GM21423 (cell line): ENCODE measurements at regions not wholly inside any gene's neighbourhood (a gene's known extent, or its start where the extent isn't known, plus 50 kb on each side); places are given as distances from the start of the nearest gene placed in this dataset.

ENCODE experiments used
- ATAC-seq: cut with Tn5 transposase; IDR thresholded peaks from one replicate; pipeline ENCODE4 v1.9.1; 2021; ENCODE audit warnings: mild to moderate bottlenecking, moderate library complexity; ENCODE audit not compliant: unreplicated experiment

DNA sequence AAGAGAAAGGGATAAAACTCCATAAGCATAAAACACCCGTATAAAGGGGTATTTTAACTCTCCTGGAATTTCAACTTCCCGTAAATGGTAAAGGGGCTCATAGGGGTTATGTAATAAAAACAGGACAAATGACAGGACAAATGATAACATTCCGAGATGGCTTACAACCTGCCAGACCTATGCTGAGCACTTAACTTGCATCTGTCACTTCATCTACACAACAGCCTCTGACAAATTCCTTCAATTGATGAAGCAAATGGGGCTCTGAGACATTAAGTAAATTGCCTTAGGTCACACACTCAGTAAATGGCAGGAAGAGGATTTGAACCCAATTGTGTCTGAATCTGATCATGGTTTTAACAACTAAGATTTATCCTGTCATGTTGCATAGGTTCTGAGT is 327.6 kb upstream of the SNX7 start:
- no peak for ATAC-seq

DNA sequence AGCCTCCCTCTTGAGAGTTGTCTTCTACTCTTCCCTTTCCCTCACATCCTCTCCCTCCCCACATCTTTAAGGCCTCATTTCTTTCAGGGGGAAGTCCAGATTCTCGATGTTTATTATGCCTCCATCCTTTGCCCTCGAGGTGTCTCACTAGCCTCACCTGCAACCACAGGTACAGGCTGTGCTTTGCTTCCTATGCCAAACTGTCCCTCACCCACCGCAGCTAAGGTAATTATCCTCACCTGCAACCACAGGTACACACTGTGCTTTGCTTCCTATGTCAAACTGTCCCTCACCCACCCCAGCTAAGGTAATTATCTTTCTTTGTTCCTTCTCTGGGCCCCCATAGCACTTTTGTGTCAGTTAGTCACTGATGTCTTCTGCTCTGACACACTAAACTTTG is 328.1 kb upstream of the SNX7 start:
- ATAC-seq: no peak

DNA sequence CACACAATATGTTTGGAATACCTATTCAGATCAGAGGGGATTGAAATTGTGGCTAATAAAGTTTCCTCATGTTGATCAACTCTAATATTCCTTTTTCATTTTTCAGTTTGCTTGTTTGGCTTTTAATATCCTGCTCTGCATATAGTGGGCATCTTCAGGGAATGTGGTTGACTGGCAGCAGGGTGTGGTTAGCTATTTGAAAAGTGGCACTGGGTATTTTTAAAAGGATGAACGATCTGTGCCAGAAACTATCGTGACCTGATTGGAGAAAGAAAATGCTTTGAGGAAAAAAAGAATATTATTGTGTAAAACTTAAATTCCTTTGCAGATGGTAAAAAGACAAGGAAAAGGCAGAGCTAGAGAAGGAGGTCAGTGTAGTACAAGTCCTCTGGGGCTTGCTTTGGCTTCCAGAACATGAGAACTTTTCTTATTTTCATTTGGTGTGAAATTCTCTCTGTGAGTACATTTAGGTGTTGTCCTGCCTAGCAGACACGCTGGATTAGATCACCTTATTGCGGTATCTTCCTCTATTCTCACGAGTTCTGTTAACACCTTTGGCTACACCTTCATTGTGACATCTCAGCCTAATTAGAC is 329.7 kb upstream of the SNX7 start:
- ATAC-seq: no peak

DNA sequence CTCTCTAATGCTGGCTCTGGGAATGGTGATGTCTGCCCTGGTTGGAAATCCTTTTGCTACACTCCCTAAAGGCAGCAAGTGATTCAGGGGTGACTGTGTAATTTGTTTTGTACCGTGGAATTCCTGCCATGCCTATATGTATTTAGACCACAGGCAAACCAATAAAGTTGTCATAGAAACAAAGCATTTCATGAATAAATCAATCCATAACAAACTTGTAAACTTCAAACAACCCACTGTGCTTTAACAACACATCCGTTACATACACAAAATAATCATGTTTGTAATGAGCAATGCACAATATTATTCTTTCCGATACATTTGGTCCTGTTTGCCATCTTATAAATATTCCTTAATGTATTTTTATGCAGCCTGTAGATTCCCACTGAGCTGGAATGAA is 330.3 kb upstream of the SNX7 start:
- no peak for ATAC-seq

DNA sequence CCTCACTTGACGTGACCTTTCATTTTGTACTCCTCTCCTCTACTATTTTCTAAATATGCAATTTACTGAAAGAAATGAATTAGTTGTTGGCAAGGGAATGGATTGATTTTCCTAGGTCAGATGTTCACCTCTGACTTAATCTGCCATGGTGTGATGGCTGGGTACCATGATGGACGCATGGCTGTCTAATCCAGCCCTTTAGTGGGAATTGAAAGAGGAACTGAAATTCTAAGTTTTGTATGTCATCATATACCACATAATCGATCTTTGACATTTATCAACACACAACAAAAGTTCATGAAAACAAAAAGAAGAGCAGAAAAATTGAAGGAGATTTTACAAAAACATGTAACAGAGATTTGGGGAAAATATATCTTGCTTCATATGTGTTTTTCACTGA is 331.3 kb upstream of the SNX7 start:
- no peak for ATAC-seq

DNA sequence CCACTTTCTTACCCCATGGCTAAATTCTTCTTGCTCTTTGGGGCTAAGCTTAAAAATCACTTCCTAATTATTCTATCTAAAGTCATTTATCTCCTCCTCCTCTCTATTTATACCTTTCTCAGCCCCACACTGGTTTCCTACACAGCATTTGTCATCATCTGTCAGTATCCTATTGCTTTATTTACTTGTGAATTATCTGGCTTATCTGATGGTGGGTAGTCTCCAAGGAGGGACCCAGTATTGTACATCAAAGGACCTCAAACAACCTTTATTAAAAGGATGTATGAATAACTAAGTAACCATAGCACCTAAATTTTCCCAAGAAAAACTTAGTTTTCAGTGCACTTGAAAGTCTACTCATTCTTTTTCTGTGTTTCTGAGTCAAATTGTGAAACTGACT is 332.7 kb upstream of the SNX7 start:
- ATAC-seq: no peak

DNA sequence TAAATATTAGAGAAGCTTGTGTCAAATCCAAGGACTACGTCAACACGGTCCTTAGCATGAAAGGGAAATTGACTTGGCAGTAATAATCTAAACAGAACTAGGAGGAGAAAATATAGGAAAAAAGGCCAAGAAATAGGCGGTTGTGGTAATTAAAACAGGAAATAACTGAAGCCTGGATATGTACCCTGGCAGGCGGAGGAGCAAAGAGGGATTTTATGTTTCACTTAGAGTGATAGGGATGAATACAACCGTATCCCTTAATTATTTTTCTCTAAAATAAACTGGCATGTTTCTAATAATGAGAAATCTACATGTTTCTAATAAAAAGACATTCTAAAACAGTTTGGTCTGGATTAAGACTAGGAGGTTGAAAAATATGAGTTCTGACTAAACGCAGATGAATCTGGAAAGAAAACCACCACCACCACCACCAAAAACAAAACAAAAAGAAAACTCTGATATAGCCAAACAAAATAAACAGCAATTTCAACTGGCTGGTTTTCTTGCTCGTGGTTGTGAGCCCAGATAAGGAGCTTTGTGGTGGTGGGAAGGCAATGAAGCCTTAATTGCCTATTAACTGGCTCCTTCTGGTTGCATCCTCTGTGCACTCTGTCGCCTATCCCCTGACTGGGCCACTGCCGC is 334.2 kb upstream of the SNX7 start:
- no peak for ATAC-seq

DNA sequence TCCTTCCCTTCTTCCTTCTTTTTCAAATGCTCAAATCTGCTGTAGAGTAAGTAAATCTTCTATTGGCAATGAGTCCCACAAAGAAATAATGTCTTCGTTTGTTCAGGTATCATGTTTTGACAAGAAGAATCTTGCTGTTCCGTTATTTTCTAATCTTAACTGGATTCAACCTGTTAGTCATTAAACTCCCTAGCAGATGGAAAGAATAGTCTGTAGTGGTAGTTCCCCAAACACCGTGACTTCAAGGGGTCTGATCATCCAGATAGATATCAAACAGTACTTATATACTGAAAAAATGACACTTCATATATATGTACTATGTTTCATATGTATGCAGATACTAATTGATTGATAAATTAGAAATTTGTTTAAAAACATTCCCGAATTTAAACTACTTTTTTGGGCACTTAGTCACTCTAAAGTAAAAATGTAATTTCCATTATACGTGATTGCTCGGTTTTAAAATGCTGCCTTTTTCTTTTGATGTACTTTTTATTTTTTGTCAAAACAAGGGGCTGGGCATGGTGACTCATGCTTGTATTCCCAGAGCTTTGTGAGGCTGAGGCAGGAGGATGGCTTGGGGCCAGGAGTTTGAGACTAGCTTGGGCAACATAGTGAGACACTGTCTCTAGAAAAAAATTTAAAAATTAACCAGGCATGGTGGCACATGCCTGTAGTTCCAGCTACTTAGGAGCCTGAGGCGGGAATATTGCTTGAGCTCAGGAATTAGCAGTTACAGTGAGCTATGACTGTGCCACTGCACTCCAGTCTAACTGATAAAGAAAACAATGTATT is 335.7 kb upstream of the SNX7 start:
- ATAC-seq: no peak

DNA sequence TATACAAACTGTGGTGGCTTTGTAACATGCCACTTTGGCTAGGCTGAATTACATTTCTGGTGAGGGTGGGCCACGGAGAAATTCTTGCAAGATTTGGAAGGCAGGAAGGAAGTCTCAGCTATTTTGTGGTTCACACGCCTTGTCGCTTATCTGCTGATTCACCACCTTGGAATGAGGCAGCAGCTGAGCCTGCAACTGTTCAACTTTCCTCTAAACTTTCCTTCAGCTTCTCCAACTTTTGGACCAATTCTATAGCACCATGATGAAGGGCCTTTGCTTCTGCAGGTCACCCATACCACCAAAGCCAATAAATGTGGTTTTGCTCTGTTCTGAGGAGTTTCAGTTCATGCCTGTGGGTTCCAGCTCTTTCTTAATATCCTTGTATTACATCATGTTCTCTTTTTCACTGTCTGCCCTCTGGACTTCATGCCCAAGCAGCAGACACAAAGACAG is 337.6 kb upstream of the SNX7 start:
- no peak for ATAC-seq

DNA sequence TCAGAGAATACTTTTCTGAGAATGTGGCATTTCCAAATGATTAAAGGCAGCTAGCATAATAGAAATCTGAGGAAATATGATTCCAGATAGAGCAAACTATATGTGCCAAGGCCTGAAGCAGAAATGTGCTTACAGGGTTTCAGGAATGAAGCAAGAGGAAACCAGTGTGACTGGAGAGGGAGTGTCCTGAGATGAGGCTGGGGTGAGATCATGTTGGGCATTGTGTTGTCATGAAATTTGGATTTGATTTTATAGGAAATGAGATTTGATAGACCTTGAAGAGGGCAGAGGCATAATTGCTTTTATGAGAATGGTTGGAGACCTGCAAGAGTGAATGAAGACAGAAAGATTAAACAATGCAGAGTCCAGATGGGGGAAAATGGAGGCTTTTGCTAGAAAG is 338.1 kb upstream of the SNX7 start:
- ATAC-seq: no peak

DNA sequence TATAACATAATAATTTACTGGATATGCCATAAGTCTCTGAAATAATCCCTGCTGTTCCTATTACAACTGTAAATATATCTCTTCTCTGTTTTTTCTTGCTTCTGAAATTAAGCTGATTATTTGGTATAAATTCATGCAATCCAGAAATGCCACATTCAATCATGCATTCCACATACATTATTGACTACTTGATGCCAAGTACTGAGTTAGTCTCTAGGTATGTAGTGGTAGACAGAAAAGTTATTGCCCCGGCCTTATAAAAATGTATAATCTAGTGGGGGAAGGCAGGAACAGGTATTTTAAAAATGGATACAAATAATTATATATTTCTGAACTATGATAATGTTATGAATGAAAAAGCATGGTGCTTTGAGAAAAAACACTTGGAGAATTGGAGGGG is 338.6 kb upstream of the SNX7 start:
- ATAC-seq: no peak

DNA sequence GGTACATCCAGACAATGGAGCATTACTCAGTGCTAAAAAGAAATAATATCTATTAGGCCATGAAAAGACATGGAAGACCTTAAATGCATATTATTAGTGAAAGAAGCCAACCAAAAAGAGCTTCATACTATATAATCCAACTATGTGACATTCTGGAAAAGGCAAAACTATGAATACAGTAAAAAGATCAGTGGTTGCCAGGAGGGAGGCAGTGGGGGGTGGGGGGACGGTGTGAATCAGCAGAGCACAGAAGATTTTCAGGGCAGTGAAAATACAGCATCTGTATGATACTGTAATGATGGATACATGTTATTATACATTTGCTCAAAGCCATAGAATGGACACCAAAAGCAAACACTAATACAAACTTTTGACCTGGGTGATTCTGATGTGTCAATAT is 339.4 kb upstream of the SNX7 start:
- no peak for ATAC-seq

DNA sequence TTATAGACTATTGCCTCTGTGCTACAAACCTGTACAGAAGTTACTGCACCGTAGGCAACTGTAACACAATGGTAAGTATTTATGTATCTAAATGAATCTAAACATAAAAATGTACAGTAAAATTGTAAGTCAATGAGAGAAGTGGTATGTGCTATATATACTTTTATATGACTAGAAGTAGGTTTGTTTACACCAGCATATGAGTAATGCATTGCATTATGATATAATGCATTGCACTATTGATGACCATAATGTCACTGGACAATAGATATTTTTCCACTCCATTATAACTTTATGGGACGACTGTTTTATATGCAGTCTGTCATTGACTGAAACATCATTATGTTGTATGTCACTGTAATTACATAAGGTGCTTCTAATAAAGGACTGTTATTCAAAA is 340.3 kb upstream of the SNX7 start:
- ATAC-seq: no peak

DNA sequence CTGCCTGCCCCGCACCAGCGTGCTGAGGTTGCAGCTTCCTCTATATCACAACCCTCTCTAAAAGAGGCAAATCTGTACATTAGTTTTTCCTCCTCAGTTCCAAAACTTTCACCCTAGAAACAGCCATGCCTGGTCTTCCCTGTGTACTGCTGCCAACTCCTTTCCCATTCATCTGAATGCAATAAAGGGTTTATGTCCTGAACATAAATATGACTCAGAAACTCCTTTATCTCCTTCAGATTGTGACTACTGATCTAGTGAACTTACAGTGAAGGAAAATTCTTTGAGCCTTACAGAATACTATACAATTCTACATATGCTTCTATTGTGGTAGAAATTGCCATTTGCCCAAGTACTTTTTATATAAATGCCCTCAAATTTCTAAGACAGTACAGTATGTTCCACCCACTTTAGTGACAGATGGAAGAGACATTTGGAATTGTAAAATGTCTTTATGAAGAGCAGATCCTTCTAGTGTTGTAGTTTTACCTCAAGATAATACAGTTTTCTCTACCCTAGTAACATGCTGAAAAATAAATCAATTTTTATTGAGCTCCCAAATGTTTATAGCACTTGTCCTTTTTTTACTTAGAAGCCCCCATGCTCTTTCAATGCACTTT is 345.1 kb upstream of the SNX7 start:
- ATAC-seq: no peak

DNA sequence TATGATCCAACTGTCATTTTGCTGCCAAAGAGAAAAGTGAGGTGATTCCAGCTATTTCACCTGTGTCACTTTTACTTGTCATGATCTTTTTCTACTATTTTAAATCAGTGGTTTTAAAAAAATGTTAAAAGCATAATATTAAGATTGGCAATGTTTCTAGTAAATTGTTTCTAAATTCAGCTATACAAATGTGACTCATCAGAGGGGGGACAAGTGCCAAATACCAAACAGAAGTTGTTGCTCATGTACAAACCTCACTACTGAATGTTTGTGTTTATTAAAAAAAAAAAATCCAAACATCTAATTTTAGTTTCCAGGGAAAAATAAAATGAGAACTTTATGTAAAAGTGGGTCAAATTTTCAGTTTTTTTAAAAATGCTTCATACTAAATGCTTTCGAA is 346.2 kb upstream of the SNX7 start:
- no peak for ATAC-seq

DNA sequence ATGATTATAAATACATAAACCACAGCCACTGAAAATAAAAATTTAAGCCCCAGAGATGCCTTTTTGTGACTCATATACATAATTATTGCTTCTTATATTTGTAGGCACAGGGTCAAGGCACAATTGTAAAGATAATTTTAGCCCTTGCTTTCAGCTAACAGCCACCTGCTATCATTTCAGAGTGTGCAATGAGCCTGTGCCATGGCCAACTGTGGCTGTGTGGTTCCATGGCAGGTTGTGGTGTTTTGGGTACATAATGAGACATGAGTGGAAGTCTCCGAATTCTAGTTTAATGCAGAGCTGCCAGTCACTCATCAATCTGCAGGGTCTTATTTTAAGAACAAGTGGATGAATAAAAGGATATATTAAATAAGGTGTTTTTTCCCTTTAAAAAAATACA is 346.9 kb upstream of the SNX7 start:
- ATAC-seq: no peak

DNA sequence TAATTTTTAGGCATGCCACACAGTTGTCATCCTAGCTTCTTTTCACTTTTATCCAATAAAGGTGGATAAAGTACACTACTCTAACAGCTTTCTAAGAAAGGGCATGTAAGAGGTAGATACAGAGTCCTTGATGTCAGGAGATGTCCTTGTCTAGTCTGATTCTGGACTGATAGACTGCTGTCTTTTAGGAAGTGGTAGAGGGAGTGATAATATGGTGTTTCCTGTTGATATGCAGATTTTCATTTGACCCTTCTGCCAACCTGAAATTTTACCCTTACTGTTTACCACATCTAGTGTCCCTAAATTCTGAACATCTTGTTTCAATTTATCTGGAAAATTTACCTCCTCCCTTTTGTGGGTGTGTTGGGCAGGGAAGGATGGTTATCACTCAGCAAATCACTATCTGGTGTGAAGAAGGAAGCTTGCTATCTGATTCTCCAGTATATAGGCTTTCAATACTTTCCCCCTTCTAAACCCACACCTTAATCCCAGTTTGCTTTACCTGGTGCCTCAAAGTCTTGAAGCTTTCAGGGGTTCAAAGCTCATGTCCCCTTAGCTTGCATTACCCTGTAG is 354.9 kb upstream of the SNX7 start:
- ATAC-seq: no peak

DNA sequence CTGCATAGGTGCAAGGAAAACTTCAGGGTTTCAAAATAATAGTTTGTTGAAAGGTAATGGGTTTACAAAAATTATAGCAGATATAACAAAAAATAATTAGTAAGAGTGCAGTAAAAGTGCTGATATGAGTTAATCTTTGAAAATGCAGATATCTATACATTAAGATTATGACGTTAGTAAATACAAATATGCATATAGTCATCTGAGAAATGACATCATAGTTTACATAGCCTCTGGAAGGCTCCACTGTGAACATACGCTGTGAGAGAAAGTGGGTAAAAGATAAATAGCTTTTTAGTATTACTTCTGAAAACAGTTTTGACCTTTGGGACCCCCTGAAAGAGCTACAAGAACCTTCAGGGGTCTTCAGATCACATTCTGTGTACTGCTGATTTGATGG is 356.2 kb upstream of the SNX7 start:
- no peak for ATAC-seq

DNA sequence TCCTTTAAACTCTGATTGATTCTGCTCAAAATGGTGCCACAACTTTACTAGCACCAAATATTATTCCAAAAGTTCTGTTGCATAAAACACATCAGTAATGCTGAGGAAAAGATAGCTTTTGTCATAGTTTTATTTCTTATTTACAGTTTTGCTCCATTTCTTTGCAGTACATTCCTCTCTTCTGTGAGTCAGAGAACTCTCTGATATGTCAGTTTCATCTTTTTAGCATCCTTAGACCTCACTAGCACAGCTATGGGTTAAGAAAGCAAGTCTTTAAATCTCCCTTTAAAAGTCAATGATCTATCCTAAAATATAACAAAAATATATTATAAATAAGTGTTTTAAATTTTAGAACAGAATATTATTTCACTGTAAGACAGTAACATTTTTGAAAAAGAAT is 356.6 kb upstream of the SNX7 start:
- ATAC-seq: no peak

DNA sequence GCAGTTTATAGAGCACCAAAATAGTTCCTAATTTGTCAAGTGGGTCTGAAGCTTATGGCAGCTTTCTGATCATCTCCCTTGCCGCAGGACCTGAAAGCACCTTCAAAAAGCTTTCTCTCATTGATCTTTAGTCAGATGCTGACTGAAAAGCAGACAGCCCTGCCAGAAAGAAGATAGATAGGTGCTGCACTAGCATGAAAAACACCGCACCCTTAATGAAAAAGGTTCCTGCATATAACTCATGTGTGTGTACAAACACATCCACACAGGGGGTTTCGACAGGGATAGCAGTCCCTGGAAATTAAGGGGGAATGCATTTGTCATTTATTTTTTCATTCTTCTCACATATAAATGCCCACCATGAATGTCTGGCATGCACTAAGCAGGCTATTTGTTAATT is 361.7 kb upstream of the SNX7 start:
- ATAC-seq: no peak

DNA sequence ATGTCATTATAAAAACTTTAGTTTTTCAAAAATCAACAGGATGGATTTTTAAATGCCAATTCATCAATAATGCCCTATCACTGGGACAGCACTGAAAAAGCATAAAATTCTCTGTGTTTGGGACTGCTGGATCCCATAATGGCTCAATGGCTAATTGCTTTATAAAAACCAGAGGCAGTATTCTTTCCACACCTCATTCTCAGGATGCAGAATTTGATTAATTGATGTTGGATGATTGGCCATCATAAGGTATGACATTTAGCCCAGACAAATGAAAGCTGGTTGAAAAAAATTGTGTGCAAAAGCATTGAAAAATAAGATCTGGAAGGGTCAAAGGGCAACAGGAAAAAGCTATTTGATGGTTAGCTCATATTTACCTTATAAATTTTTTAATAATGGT is 362.2 kb upstream of the SNX7 start:
- ATAC-seq: no peak

DNA sequence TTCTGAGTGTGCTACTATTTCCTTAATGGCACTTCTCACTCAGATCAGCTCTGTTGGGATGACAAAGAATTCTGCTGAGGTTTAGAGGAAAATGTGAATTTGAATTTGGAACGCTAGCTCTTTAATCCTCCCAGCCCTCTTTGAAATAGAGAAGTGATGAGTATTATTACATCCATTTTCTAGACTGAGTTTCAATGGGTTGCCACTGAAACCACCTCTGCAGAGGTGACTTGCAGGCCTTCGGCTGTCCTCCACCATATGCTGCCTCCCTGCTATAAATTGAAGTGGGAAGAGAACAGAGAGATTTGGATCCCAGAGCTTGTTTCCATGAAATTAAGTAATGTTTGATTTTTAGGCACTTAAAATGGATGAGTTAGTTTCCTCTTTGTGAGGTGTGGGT is 363.2 kb upstream of the SNX7 start:
- no peak for ATAC-seq
